ENCODE measurements at regions not wholly inside any gene's neighbourhood (a gene's known extent, or its start where the extent isn't known, plus 50 kb on each side); places are given as distances from the start of the nearest gene placed in this dataset.

DNA sequence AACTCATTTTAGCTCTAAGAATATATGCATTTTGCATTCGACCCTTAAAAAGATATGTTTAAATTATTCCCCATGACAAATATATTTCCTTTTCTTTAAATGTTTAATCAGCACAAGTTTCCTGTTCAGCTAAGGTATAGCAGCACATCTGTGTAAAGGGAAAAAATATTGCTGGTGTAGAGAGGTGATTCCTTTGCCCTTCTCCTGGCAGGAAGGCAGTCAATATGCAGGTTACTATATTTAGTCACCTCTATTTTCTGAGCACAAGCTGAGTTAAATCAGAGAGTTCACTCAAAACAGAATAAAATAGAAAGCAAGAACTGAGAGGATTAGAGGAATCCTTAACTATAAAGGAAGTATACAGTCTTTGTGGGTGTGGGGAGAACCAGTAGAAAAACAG lies 274.4 kb upstream of the PCSK5 start:
- DNase-seq (ENCODE audit: low read depth): no peak

DNA sequence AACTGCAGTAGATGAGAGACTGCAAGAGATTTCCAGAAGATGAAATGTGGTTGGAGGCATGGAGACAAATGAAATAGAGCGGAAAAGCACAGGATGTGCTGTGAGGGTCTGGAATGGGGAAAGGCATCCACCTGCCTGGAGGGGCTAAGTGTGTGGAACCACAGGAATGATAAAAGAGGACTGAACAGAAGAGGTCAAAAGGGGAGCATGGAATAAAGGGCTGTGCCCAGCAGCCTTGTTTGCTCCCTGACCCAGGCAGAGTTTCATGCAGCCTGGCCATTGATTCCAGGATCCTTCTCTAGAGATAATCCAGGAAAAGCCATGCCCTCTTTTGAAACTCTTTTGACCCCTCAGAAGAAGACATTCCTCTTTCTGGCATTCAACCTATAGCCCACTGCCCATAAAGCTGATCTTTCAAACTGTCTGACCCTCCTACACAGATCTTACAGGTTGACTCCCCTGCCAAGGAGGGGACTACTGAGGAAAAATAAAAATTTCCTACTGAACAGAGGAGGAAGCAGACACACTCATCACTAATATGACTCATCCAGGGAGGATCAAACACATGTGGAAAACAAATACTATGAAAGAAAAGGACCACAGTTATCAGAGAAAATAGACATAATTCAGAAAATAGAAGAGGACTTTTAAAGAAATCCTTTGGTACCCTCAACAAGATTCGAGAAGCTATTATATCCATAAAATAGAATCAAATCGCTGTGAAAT lies 273.5 kb upstream of the PCSK5 start:
- DNase-seq (ENCODE audit: low read depth): no peak

DNA sequence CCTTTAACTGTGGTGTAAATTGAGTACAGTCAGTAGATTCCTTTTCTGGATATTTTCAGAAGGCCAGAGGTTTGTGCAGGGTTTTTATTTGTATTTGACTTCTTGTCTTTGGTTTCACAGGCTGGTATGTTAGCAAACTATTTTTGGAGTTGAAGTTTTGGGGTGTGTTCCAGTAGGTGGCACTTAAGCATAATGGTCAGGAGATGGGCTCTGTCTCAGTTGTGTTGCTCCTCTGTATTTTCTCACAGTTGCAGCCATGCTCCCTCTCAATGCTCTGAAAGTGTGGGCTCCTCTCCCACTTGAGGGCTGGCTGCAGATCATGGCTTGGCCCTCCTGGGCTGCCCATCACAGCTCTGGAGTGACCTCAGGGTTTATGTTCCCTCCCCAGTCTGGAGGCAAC lies 267.0 kb upstream of the PCSK5 start:
- no peak for DNase-seq (ENCODE audit: low read depth)

DNA sequence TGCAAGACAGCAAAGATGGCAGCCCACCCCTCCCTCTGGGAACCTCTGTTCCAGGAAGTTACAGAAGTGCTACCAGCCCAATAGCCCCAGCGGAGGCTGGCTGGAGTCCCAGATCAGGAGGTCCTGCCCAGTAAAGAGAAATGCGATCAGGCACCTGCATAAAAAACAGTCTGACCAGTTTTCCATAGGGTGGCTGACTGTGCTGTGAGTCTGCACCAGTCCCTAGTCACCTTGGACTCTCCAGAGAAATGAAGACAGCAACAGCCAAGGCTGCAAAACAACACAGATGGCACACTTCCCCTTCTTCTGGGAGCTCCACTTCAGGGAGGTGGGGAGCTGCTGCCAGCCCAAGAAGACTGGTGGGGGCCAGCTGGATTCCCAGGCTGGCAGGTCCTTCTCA lies 265.5 kb upstream of the PCSK5 start:
- DNase-seq (ENCODE audit: low read depth): no peak

DNA sequence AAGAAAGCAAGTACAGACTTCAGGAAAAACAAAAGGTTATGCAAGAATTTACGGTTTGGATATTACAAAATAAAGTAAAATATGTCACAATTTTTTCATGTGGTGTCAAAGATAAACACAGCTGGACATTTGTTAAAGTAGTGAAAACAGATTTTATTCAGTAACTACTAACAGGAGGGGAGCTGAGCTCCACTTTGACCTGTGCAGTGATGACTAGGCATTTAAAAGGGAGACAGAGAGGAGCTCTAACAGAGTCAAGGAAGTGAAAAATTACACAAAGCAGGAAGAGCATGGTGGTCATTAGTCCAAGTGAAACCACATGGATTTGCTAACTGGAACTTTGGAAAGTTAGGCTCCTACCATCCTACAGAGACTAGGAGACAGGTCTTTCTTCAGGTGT lies 263.6 kb upstream of the PCSK5 start:
- DNase-seq (ENCODE audit: low read depth): no peak

DNA sequence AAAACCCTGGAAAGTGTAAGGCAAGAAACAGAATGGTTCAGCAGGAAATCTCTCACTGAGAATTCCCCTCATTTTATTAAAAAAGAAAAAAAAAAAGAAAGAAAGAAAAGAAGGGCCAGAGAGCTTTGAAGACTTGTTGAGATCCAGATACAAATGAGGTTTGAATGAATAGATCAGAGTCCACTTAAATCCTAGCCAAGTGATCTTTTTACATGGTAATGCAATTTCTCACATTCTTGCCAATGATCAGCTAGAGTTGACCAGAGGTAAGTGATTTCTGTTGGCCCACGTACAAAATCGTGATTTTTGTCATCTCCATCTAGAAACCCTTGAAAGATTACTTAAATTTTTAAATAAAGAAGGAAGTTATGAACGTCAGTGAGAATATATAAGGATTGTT lies 261.5 kb upstream of the PCSK5 start:
- DNase-seq (ENCODE audit: low read depth): no peak

DNA sequence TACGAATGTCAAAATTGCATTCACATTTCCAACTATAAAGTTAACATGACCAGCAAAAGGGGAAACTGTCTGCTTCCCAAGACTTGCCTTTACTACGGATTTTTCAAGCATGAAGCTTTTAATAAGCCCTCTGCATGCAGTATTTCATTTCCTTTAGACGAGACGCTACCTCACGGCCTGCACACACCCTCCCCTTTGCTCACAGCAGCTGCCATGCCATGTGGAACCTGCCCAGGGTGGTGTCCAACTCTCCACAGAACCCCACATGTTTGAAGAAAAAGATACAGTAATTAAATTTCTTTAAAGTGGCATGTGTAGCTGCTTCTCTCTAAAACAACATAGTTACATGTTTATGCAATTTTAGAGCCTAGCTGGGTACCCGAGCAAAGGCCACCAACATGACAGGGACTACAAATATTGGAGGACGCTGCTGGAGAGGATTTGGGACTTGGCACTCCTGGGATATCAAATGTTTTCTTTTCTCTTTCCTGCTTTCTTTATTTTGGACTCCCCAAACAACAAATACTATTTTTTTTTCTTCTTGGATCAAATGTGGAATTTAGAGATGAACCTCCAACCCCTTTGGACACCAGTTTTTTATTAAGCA lies 256.9 kb upstream of the PCSK5 start:
- no peak for DNase-seq (ENCODE audit: low read depth)

DNA sequence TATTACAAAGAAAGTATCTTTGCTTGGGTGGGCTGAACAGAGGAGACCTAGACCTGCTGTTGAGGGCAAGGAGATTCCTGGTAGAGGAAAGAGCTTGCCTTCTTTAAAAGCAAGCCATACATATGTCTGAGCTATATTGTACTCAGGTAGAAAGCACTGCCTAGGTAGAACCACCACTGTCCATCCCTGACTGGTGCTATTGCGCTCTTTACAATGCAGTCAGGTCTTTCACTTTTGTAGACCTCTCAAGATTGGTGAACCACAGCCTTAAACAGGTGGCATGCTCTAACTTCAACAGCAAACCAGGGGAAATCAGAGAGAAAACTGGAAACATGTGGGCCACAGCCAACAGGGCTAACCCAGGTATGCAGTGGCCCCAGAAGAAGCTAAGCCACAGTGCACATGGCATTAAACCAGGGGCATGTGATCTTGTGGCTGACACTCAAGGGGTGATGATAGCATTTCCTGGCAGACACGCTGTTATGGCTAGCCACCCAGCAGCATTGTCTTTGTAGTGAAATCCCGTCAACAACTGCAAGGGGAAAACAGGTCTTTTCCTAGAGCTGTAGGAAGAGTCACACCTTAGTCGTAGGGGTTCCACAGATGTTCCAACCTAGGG lies 253.9 kb upstream of the PCSK5 start:
- DNase-seq (ENCODE audit: low read depth): no peak

DNA sequence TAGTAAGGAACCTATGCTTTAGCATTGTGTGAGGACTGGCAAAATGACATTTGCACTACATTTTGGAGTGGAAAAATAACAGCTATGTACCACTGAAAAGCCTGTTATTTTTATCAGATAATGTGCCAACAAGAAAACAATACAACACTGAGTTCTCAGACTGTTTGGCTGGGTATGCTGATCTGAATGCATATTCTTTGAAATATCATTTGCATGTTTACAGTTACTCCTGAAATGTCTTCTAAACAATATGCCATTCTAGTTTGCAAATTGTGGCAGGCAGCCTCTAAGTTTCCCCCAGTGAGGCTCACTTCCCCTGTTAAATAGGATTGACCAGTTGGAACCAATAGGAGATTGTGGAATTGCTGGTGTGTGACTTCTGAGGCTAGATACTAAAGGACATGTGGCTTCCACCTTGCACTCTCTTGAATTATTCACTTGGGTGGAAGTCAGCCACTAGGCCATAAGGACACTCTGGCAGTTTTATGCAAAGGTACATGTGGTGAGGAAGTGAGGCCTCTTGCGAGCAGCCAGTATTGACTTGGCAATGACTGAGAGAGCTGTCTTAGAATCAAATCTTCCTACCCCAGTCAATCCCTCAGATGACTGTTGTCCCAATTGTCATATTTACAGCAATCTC lies 250.4 kb upstream of the PCSK5 start:
- no peak for DNase-seq (ENCODE audit: low read depth)

DNA sequence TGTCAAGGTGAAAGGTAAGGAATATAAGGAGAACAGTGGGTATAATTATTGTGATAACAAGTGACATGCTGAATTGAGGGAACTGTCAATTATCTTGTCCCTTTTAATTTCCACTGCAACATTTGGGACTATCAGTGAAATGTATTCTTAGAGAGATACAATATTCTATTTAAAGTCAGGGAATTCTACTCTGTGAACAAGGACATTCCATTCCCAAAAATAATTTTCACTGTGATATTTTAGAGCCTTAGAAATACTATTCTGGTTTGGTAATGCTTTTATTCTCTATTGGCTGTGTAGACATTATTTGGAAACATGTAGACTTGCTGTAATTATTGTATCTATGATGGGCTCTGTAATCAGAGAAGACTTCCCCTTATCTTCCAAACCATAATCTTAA lies 248.0 kb upstream of the PCSK5 start:
- no peak for DNase-seq (ENCODE audit: low read depth)

DNA sequence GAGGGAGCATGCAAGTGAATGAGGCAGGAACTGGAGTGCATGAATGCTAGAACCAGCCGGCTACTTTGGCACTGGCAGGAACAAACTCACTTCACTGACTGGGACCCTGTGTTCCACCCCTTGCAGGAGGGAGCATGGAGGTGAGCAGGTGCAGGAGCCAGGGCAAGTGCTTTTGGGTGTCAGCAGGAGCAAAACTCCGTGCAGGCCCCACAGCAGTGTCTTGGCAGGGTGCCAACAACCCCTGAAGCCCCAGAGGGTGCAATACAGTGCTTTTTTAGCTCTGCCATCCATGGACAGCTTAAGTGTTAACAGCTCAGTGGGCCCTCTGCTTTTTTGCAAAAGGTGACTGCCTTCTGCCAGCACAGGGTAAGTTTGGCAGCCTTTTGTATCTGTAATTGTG lies 245.8 kb upstream of the PCSK5 start:
- DNase-seq (ENCODE audit: low read depth): no peak

DNA sequence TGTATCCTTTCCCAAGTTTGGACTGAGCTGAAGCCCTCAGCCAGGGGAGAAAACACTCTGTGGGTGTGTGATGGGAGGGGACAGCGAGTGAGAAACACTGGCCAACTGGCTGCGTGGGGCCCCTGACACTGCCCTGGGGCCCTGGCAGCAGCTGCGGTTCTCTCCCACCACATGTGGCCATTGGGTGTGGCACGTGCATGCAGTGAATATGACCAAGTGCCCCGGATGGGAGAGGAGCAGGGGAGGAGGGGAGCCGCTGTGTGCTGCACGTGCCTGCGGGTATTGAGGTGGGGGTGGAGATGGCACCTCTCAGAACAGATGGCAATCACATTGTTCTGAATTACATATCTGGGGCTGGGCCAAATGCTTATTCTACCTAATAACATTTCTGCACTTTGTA lies 242.4 kb upstream of the PCSK5 start:
- DNase-seq (ENCODE audit: low read depth): no peak

DNA sequence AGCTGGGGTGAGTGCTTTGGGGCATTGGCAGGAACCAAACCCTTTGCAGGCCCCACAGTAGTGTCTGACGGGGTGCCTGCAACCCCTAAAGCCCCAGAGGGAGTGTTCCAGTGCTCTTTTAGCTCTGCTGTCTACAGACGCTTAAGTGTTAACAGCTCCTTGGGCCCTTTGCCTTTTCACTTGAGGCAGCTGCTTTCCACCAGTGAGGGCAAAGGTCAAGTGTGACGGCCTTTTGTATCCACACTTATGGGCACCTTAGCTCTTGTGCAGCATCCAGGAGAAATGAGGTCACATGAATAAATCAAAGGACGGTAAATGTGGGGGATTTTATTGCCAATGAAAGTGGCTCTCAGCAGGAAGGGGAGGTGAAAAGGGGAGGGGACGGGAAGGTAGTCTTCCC lies 241.4 kb upstream of the PCSK5 start:
- no peak for DNase-seq (ENCODE audit: low read depth)

DNA sequence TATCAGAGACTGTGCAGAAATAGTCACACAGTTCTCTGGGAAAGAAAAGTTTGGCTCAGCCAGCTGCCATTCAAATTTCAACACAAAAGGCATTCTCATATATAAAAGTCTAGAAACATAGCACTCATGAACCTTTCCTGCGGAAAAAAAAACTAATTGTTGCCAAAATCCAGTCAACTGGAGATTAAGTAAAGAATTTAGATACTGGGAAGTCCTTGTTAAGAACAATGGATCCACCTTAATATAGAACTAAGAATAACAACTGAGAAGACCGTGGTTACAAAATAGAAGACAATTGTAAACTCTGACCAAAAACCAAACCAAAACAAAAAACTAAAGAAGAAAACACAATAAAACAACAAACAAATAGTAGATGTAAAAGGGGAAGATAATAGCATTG lies 238.8 kb upstream of the PCSK5 start:
- DNase-seq (ENCODE audit: low read depth): no peak

DNA sequence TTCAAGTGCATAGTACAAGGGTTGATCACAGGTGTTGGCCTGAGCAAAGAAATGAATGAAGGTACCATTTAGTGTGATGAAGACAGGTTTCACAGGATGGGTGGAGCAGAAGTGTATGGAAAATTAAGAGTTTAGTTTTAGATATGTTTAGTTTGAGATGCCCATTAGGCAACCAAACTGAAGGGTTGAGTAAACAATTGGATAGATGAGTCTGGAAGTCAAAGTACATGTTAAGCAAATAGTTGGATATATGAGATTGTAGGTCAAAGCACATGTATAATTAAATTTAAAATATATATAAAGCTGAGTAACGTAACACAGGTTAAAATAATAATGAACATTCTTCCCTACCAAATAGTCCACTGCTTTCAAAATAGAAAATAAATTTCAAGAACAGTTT lies 237.1 kb upstream of the PCSK5 start:
- no peak for DNase-seq (ENCODE audit: low read depth)

DNA sequence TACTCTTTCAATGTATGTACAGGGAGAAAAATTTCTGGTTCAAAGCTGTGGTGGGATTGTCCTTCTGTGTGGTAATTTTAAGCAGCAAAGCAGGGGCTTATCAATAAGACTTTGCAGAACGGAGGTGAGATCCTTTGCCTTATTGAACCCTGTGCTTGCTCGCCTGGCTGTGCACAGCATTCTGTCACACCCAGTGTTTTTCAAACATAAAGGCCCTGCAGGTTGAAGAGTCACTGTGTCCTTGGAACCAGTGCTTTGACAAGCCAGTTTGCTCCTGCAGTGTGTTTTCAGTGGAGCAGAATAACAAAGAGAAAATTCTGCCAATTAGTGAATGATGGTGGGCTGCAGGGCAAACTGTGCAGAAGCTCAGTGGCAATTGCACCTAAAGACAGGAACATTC lies 236.7 kb upstream of the PCSK5 start:
- DNase-seq (ENCODE audit: low read depth): no peak

DNA sequence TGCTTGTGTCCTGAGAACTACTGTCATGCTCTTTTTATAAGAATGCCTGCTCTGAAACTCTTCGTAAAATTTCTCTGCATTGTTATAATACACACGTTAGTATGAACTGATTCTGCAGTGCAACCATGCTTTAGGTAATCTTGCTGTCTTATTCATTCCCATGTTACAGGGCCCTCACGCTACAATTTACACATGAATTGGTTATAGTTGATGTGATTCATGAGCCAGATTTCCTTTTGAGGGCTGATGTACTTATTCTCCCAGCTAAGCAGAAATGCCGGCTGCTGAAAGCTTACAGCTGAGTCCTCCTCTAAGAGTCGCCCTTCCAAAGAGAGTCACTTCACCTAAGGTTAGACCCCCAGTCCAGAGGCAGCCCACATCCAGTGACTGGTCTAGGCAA lies 233.5 kb upstream of the PCSK5 start:
- no peak for DNase-seq (ENCODE audit: low read depth)

DNA sequence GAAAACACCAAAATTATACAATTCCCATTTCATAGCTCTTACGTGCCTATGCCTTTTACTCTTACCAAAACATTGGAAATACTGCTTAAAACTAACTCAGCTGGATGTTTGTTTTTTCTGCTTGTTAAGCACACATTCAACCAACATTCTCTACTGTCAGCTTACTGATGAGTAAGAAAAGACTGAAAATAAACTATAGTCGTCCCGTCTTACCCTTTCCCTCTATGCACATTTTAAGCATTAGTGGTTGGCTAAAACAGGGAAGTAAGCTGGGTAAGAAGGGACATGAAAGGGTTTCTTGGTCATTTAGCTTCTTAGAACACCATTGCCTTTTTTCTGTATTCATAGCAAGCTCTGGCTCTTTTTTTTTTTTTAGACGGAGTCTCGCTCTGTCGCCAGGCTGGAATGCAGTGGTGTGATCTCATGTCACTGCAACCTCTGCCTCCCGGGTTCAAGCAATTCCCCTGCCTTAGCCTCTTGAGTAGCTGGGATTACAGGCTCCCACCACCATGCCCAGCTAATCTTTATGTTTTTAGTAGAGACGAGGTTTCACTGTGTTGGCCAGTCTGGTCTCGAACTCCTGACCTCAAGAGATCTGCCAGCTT lies 232.1 kb upstream of the PCSK5 start:
- no peak for DNase-seq (ENCODE audit: low read depth)

DNA sequence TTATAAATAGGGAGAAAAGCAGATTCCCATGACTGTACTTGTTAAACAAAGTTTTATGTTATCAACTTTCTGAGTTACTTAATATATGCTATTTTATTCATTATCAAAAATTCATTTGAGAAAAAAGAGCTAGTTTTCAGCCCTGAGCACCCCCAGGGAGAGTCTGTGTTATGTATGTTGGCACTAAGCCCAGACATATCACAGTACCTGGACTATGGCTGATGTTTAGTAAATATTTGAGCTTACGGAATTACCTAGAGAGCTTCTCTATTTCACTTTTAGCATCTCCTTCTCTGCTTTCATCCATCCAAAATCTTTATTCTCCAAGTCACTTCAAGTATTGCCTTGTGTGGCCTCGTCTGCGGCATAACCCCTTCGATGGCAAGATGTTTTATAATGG lies 225.9 kb upstream of the PCSK5 start:
- DNase-seq (ENCODE audit: low read depth): no peak

DNA sequence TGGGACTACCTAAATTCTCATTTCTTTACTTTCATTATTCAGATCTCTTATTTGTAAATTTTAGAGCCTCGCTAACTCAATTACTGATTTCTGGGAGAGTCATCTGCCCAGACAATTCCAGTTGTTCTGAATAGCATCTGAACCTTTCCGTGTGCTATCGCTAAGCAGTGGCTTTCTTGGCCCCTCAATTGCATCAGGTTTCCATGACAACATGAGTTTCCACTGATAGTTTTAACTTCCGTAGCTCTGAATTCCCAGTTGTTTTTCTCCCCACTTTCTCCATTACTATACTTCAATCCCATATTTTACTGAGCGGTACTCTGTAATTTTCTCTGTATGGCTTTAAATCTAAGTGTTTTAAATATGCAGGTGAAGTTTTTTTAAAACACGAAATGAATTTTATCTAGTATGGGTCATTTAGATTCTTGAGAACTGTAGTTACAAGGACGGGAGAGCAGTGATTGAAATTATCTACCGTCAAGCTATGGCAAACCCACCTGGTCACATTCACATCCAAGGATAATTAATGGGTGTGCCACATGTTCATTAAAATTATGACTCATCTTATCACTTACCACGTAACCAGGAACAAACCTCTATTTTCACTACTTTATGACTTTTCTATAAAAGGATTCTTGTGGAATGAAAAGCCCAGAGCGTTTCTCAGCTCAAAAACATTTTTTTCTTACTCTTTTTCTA lies 223.5 kb upstream of the PCSK5 start:
- DNase-seq (ENCODE audit: low read depth): no peak

DNA sequence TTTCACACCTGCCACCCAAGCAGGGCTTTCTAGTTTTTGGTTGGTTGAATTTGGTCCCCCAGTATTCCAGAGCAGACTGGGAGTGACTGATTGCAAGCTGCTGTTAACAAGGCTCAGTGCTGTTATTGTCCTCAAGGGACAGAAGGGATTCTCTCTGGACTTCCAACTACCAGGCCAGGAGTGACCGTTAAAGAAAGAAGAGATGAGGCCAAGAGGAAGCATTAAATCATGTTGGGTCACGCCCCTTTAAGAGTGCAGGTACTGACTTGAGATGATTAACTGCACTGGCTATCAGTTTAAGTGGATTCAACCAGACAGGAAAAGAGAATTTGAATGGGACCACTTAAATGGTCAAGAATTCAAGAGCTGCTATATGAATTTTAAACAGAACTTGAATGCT lies 220.8 kb upstream of the PCSK5 start:
- DNase-seq (ENCODE audit: low read depth): no peak

DNA sequence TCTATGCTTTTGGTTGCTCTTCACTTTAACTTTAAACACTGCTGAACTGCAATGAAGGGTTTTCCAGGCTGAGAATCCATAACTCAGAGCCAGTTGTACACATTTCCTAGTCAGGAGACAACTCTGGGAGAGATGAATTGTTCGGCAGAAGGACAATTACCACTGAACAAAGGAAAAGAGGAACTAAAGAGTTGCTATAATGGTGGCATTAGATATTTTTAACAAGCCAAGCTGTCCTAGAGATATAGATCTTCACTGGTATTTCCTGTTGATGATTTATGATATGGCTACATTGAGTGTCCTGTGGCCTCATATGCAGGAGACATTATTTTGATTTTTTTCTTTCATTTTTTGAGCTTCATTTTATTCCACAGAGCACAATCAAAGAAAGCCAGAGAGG lies 219.1 kb upstream of the PCSK5 start:
- DNase-seq (ENCODE audit: low read depth): no peak
